Caco-2 (cell line): ENCODE measurements at regions not wholly inside any gene's neighbourhood (a gene's known extent, or its start where the extent isn't known, plus 50 kb on each side); places are given as distances from the start of the nearest gene placed in this dataset.

ENCODE experiments used
- BruUV-seq: library from RNA; stranded (reverse); fragments of 400-500 nt; replicated peaks from 2 replicates; lab custom pipeline; 2021; lab: Mats Ljungman, UMichigan
- CTCF ChIA-PET: fragments of 300-600 bp; sonication (Branson Sonifier 250); formaldehyde crosslinking; loops from one replicate; lab custom pipeline; 2022; ENCODE audit warnings: antibody characterized with exemption; lab: Charles Lee
- POLR2A ChIA-PET: fragments of 300-600 bp; sonication (Branson Sonifier 250); formaldehyde crosslinking; loops from one replicate; lab custom pipeline; 2022; ENCODE audit warnings: antibody characterized with exemption; lab: Charles Lee
- DNase-seq, 2 experiments: peaks; one replicate each; pipeline versions ENCODE4 v3.0.0 to v3.0.0-alpha.2; 2020 to 2022
- H3K27me3 ChIP-seq: replicated peaks from 2 replicates; pipeline ENCODE4 v1.6.0; 2011; ENCODE audit warnings: low read length; ENCODE audit not compliant: control insufficient read depth, insufficient read depth
- H3K36me3 ChIP-seq: 2 replicates; pipeline ENCODE4 v1.5.1; 2011; ENCODE audit warnings: low read length; ENCODE audit not compliant: control insufficient read depth, insufficient read depth
- H3K4me1 ChIP-seq: fragments of 250-450 bp; sonication (Bioruptor Pico); 2 replicates; pipeline ENCODE4 v1.5.1; 2020; ENCODE audit warnings: mild to moderate bottlenecking
- H3K4me3 ChIP-seq: 2 replicates; pipeline ENCODE4 v1.5.1; 2011; ENCODE audit warnings: low read depth, mild to moderate bottlenecking, control low read depth, low read length
- H3K9me3 ChIP-seq: fragments of 250-450 bp; sonication (Bioruptor Pico); 2 replicates; pipeline ENCODE4 v1.5.1; 2020; ENCODE audit warnings: mild to moderate bottlenecking, moderate library complexity
- H3K27ac Mint-ChIP-seq: one replicate; pipeline ENCODE4 v1.8.0; 2022; ENCODE audit warnings: mixed read lengths; ENCODE audit not compliant: unreplicated experiment
- H3K27me3 Mint-ChIP-seq: one replicate; pipeline ENCODE4 v1.8.0; 2022; ENCODE audit warnings: mixed read lengths; ENCODE audit not compliant: insufficient read depth, unreplicated experiment
- H3K36me3 Mint-ChIP-seq: one replicate; pipeline ENCODE4 v1.8.0; 2022; ENCODE audit warnings: mild to moderate bottlenecking, mixed read lengths; ENCODE audit not compliant: insufficient read depth, unreplicated experiment
- H3K4me1 Mint-ChIP-seq: one replicate; pipeline ENCODE4 v1.8.0; 2022; ENCODE audit warnings: low read depth, mixed read lengths; ENCODE audit not compliant: unreplicated experiment
- H3K4me3 Mint-ChIP-seq: one replicate; pipeline ENCODE4 v1.8.0; 2022; ENCODE audit warnings: mild to moderate bottlenecking, moderate library complexity, mixed read lengths; ENCODE audit not compliant: unreplicated experiment
- H3K9me3 Mint-ChIP-seq: one replicate; pipeline ENCODE4 v1.8.0; 2022; ENCODE audit warnings: mixed read lengths; ENCODE audit not compliant: unreplicated experiment
- CTCF ChIP-seq, 2 experiments: fragments of 200-600 bp in 1 of 2; IDR thresholded peaks; 1 replicate in 1 of 2; 2 replicates in 1 of 2; pipeline versions ENCODE4 v1.5.1 to v1.8.0; 2011 to 2022; ENCODE audit warnings: antibody characterized with exemption in 1 of 2, control low read depth in 1 of 2, inconsistent platforms in 1 of 2, low read depth in 1 of 2, low read length in 1 of 2, mild to moderate bottlenecking in 1 of 2, moderate library complexity in 1 of 2; ENCODE audit not compliant: insufficient read depth in 1 of 2, severe bottlenecking in 1 of 2, unreplicated experiment in 1 of 2
- intact Hi-C: fragments of 100-400 bp; cut with micrococcal nuclease; formaldehyde crosslinking; loops from one replicate; pipeline ENCODE4 v1.10.0; 2022; ENCODE audit not compliant: unreplicated experiment

GRCh38 chr16:61237884-61238485, 798.3 kb downstream of the CDH8 start:
- H3K27me3 ChIP-seq = no peaks in the 10 kb centered on the region
- BruUV-seq = no TSS peak
- no peaks in the 10 kb centered on the region for H3K36me3 ChIP-seq
- no peak overlapping the region for H3K4me3 ChIP-seq
- 0 out of 2 replicates have a peak, but pooled peaks cover 5% of the 10 kb centered on the region for H3K9me3 ChIP-seq
- no peak for TF ChIP-seq CTCF (IDR thresholded peaks at IDR 0.05; ENCODE audit: insufficient read depth in 1 of 2, low read depth in 1 of 2, low read length in 1 of 2, severe bottlenecking in 1 of 2, unreplicated experiment in 1 of 2)
- H3K36me3 Mint-ChIP-seq = no peaks in the 10 kb centered on the region
- H3K4me3 Mint-ChIP-seq = no peak overlapping the region
- intact Hi-C loops = no loop called here
- DNase-seq = no peak
- ChIA-PET CTCF (no interaction called here), POLR2A (no interaction called here)
- H3K27me3 Mint-ChIP-seq = peaks cover 3% of the 10 kb centered on the region
- H3K9me3 Mint-ChIP-seq = no peaks in the 10 kb centered on the region
- H3K4me1 ChIP-seq = no peaks in the 10 kb centered on the region
- no peaks in the 10 kb centered on the region for H3K4me1 Mint-ChIP-seq
- no peak overlapping the region for H3K27ac Mint-ChIP-seq

- no peaks in the 10 kb centered on the region for H3K27me3 ChIP-seq
- intact Hi-C loops = no loop called here
- no peaks in the 10 kb centered on the region for H3K9me3 Mint-ChIP-seq
- H3K27ac Mint-ChIP-seq = no peak overlapping the region
- no peak for TF ChIP-seq CTCF (IDR thresholded peaks at IDR 0.05; ENCODE audit: insufficient read depth in 1 of 2, low read depth in 1 of 2, low read length in 1 of 2, severe bottlenecking in 1 of 2, unreplicated experiment in 1 of 2)
- H3K4me1 ChIP-seq = no peaks in the 10 kb centered on the region
- ChIA-PET CTCF (no interaction called here), POLR2A (interaction anchor here (0.7 kb wide), 1 partner anchor 114 kb away, joined by 3 read pairs; no protein-coding TSS in a partner anchor)
- H3K36me3 Mint-ChIP-seq = no peaks in the 10 kb centered on the region
- no peak overlapping the region for H3K4me3 Mint-ChIP-seq
- no TSS peak for BruUV-seq
- H3K36me3 ChIP-seq = no peaks in the 10 kb centered on the region
- H3K4me1 Mint-ChIP-seq = no peaks in the 10 kb centered on the region
- H3K9me3 ChIP-seq = no peaks in the 10 kb centered on the region
- H3K27me3 Mint-ChIP-seq = peaks cover 9% of the 10 kb centered on the region
- DNase-seq = no peak
- H3K4me3 ChIP-seq = no peak overlapping the region
Measured at GRCh38 chr16:61233713-61234112, 802.5 kb downstream of the CDH8 start.

- no peak overlapping the region for H3K27ac Mint-ChIP-seq
- POLR2A ChIA-PET = no interaction called here
- Histone ChIP-seq H3K36me3 (no peaks in the 10 kb centered on the region), H3K9me3 (no peaks in the 10 kb centered on the region), H3K27me3 (no peaks in the 10 kb centered on the region), H3K4me1 (no peaks in the 10 kb centered on the region), H3K4me3 (no peak overlapping the region)
- no TSS peak for BruUV-seq
- no peak for TF ChIP-seq CTCF (IDR thresholded peaks at IDR 0.05; ENCODE audit: insufficient read depth in 1 of 2, low read depth in 1 of 2, low read length in 1 of 2, severe bottlenecking in 1 of 2, unreplicated experiment in 1 of 2)
- no peaks in the 10 kb centered on the region for H3K36me3 Mint-ChIP-seq
- intact Hi-C loops = no loop called here
- CTCF ChIA-PET = no interaction called here
- H3K27me3 Mint-ChIP-seq = peaks cover 6% of the 10 kb centered on the region
- H3K4me3 Mint-ChIP-seq = no peak overlapping the region
- H3K9me3 Mint-ChIP-seq = no peaks in the 10 kb centered on the region
- DNase-seq = no peak
- no peaks in the 10 kb centered on the region for H3K4me1 Mint-ChIP-seq
Measured at GRCh38 chr16:61228371-61228770, 807.9 kb downstream of the CDH8 start.
